ENCODE measurements at regions not wholly inside any gene's neighbourhood (a gene's known extent, or its start where the extent isn't known, plus 50 kb on each side); places are given as distances from the start of the nearest gene placed in this dataset.
A peak's percentile ranks its signal among the peaks of the same experiment; 100 is the strongest.

DNA sequence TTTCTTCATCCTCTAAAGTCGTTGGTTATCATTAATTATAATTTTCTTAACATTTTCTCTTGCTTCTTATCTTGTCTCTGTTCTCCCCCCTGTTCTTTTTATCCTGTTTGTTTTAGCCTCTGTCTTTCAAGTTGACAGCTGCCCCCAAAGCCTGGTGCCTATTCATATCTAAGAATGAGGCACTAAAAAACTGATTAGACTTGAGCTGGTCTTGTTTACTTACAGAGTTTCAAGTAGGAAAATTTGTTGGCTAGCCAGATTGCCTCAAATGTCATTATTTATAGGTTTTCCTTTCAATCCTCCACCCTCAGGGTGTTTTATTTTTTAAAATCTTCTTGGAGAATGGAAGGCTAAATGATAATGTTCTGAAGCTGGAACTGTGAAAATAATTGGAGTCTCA lies 236.0 kb downstream of the UTP18 start:
- no peak for DNase-seq

- no peak for DNase-seq
These were observed 239.6 kb downstream of the UTP18 start for GRCh38 chr17:51499897-51500296.

GRCh38 chr17:51500454-51500853 lies 240.1 kb downstream of the UTP18 start:
- no peak for DNase-seq

DNA sequence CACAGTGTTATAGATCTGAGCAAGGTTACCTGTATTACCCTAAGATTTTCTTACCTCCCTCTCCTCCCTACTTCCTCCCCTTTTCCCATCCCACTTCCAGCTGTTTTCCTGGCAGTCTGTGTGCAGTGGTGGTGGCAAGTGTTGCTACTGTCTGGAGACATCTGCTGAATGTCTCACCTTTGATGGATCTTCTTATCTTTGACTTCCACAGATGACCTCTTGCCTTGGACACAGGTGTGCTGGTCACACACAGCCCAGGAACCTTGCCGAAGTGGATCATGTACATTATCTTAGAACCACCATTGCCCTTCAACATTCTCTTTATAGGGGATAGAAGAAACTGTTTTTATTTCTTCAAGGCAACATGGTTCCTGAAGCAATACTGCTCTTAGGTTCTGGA lies 245.1 kb downstream of the UTP18 start:
- DNase-seq, result no peak

- no peak for DNase-seq
These were observed 247.1 kb downstream of the UTP18 start for GRCh38 chr17:51507444-51507843.

- no peak for DNase-seq
These were observed 247.7 kb downstream of the UTP18 start for GRCh38 chr17:51508048-51508447.

- DNase-seq, result no peak
These were observed 250.6 kb downstream of the UTP18 start for GRCh38 chr17:51510940-51511339.

DNA sequence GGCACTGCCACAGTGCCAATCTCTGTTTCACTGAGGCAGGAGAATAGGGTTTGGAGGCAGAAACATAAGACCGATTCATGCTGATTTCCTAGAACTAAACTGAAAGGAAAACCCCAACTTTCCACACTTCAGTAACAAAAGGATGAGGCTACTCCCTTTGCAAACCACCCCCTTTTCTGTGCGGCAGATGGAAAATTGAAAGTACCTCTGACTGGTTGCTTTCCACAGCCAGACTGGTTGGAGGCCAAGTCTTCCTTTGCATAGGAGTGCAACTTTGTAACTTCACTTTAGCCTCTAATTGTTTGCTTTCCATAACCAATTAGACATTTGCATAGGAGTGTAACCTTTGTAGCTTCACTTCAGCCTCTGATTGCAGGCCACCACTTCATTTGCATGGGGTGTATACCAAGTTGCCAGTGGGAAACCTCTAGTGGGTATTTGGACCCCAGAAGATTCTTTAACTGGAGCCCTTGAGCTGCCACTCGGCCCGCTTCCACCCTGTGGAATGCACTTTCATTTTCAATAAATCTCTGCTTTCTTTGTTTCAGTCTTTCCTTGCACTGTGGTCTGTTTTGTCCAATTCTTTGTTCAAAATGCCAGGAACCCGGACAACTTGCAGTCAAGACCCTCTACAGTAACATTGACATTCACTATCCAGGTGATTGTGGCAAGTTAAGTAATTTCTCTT lies 252.0 kb downstream of the UTP18 start:
- no peak for DNase-seq

GRCh38 chr17:51516924-51517323 lies 256.6 kb downstream of the UTP18 start:
- no peak for DNase-seq

DNA sequence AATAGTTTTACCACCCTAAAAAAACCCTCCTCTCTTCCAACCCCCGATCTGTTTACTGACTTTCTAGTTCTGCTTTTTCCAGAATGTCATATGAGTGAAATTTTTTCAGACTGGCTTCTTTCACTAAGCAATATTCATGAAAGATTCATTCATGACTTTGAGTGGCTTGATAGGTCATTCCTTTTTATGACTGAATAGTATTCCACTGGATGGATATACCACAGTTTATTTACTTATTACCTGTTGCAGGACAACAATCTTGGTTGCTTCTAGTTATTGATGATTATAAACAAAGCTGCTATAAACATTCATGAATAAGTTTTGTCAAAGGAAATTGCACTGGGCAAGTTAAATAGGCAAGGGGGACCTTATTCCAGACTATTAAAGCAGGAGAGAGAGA lies 264.2 kb downstream of the UTP18 start:
- DNase-seq, result no peak

GRCh38 chr17:51526507-51526906 lies 266.2 kb downstream of the UTP18 start:
- no peak for DNase-seq

DNA sequence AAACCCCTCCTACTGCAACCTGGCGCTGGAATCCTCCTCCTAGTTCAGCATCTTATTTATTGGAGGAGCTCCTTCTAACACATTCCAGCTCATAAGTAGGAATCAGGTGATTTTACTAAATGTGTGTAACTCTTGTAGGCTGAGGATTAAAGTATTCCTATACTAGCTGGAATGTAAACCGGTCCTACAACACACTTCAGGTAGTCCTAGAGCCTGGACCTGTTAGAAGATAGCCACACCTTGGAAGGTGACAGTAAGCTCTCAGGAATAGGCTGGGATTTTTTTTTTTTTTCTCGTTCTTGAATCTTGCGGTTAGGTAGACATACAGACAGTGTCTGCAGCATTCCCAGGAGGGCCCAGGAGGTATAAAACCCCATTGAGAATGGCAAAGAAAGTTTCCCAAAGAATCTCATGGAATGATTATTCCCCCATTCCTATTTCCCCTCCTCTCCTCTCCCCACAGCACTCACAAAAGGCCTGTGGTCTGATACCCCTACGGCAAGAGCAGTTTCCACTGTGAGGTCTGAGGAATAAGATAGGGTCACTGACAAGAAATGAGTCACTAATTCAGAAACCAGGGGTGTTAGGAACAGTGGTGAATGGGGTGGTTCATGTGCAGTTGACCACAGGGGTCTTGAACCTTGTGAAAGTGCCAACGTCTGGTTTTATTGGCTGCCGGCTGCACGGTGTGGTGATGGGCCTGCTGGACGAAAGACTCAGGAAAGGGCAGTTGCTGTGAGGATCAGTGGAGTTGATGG lies 267.1 kb downstream of the UTP18 start:
- no peak for DNase-seq

DNA sequence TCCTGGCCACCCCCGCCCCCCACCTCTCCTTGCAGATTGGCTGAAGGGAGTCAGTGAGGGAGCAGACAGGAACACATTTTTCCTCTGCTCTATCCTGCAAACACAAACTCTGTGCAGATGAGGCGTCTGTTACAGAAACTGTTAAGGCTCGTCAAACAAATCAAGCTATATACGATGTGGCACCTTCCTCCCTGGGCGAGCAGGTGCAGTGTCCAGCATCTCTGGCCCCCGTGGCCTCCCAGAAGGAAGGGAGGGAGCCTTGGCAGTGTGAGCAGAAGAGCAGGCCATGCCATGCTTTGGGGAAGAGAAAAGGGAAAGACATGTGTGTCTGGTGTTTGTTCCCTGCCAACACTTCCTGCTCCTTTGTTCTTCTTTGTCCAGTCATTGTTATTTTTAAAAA lies 267.8 kb downstream of the UTP18 start:
- DNase-seq, result no peak

GRCh38 chr17:51533219-51533618 lies 272.9 kb downstream of the UTP18 start:
- peak; percentile 38 for DNase-seq

DNA sequence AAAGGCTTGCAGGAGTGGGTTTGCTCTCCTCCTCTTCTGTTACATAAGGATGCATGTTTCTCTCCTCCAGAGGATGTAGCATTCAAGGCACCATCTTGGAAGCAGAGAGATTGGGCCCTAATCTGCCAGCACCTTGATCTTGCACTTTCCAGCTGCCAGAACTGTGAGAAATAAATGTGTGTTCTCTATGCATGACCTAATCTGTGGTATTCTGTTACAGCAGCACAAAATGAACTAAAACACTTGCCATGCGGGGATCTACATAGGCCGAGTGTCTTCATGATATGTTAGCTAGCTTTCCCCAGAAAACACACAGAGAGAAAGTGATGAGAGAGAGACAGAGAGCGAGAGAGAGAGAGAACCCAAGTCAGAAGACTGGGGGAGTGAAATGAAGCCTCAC lies 273.5 kb downstream of the UTP18 start:
- DNase-seq, result peak; percentile 21

GRCh38 chr17:51536627-51537026 lies 276.3 kb downstream of the UTP18 start:
- no peak for DNase-seq

GRCh38 chr17:51537996-51538550 lies 277.7 kb downstream of the UTP18 start:
- DNase-seq, result no peak

DNA sequence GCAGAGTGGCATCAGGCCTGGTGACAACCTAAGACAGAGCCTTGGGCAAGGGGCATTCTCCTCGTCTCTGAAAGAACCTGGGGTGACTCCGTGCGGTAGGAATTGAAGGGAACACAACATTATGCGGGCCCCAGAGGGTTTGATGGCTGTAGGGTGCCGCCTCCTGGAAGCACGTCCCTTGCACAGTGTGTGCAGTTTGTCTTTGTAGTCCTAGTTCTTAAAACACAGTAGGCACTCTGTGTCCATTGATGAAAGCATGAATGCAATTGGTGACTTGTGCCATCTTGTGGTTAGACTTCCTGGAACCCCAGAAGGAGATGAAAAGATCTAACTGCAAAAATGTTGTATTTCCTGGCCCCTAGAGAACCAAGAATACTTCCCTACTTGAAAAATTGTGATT lies 279.8 kb downstream of the UTP18 start:
- peak; percentile 50 for DNase-seq

GRCh38 chr17:51541215-51541614 lies 280.9 kb downstream of the UTP18 start:
- DNase-seq, result no peak

GRCh38 chr17:51546114-51546513 lies 285.8 kb downstream of the UTP18 start:
- DNase-seq, result no peak

DNA sequence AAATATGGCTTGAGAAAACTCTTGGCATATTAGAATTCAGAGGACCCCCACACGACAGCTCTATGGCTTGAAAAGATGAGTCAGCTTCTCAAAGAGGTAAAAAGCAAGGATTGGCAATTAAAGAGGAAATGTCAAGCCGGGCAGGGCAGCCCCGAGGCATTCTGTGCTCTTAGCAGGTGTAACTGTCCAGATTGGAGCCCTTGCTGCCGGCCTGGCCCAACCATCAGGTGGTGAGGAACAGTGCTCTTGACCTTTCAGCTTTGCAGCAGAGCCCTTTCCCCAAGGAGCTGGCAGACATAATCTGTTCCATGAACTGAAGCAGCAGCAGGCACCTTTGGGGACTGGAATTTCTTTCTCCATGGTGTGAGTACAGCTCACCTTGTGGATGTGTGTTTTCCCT lies 287.8 kb downstream of the UTP18 start:
- no peak for DNase-seq

DNA sequence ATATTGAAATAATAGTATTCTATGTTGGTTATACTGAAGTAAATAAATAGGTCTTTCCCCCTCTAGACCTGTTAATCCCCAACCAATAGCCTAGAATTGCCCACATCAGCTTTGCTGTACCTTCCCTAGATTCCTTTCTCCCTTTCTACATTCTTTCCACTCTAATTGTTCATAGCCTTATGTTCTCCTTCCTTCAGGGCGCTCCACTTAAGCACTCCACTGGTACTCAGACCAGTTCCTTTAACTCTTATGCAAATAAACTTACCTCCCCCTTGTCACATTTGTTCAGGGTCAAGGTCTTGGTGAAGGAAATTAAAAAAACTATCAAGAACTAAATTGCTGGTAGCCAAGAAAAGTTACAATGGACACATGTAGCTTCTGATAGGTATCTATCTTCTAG lies 294.8 kb downstream of the UTP18 start:
- no peak for DNase-seq

GRCh38 chr17:51559778-51560177 lies 299.4 kb downstream of the UTP18 start:
- DNase-seq, result no peak

DNA sequence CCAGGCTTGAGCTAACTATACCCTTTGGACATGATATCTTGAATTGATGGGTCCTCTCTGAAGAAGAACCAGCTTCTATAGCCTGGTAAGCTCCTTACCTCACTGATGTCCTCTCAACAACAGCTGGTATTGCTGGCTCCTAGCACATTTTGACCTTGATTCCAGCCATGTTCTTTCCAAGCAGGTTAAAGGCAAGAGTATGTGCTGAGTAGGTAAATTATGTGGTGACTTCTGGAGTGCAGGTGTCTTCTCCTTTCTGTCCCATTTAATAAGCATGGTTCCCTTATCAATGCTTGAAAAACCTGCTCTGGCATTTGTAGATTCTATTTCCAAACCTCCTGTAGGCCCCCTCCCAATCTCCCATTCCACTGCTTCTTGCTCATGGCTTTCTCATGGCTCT lies 300.1 kb downstream of the UTP18 start:
- no peak for DNase-seq
